HS-5 (cell line): ENCODE measurements at regions not wholly inside any gene's neighbourhood (a gene's known extent, or its start where the extent isn't known, plus 50 kb on each side); places are given as distances from the start of the nearest gene placed in this dataset.

ENCODE experiments used
- DNase-seq: peaks from one replicate; pipeline ENCODE4 v3.0.0-alpha.2; 2012; ENCODE audit warnings: low read depth

GRCh38 chr6:23370051-23370450 is 756.0 kb upstream of the NRSN1 start:
- DNase-seq: no peak

GRCh38 chr6:23371132-23371915 is 754.7 kb upstream of the NRSN1 start:
- DNase-seq: no peak

GRCh38 chr6:23377830-23378229 is 748.2 kb upstream of the NRSN1 start:
- DNase-seq: no peak

- no peak for DNase-seq
Measured at GRCh38 chr6:23380465-23380864, 745.5 kb upstream of the NRSN1 start.

GRCh38 chr6:23388086-23388783 is 737.8 kb upstream of the NRSN1 start:
- no peak for DNase-seq

- DNase-seq: no peak
Measured at GRCh38 chr6:23389386-23389785, 736.6 kb upstream of the NRSN1 start.

- DNase-seq: no peak
Measured at GRCh38 chr6:23390221-23390620, 735.8 kb upstream of the NRSN1 start.

- DNase-seq: no peak
Measured at GRCh38 chr6:23394681-23395080, 731.3 kb upstream of the NRSN1 start.

- no peak for DNase-seq
Measured at GRCh38 chr6:23395381-23395780, 730.6 kb upstream of the NRSN1 start.

GRCh38 chr6:23396949-23397348 is 729.1 kb upstream of the NRSN1 start:
- no peak for DNase-seq

GRCh38 chr6:23403460-23403859 is 722.6 kb upstream of the NRSN1 start:
- no peak for DNase-seq

GRCh38 chr6:23409531-23409930 is 716.5 kb upstream of the NRSN1 start:
- no peak for DNase-seq

- DNase-seq: no peak
Measured at GRCh38 chr6:23410439-23410838, 715.6 kb upstream of the NRSN1 start.

GRCh38 chr6:23412770-23413169 is 713.2 kb upstream of the NRSN1 start:
- no peak for DNase-seq

GRCh38 chr6:23413327-23414050 is 712.5 kb upstream of the NRSN1 start:
- DNase-seq: no peak

- DNase-seq: no peak
Measured at GRCh38 chr6:23414051-23414445, 712.0 kb upstream of the NRSN1 start.

- no peak for DNase-seq
Measured at GRCh38 chr6:23414922-23415321, 711.1 kb upstream of the NRSN1 start.

GRCh38 chr6:23415819-23416427 is 710.1 kb upstream of the NRSN1 start:
- no peak for DNase-seq

- DNase-seq: no peak
Measured at GRCh38 chr6:23417133-23417532, 708.9 kb upstream of the NRSN1 start.

GRCh38 chr6:23418095-23418494 is 707.9 kb upstream of the NRSN1 start:
- no peak for DNase-seq

- DNase-seq: no peak
Measured at GRCh38 chr6:23419046-23419445, 707.0 kb upstream of the NRSN1 start.

- no peak for DNase-seq
Measured at GRCh38 chr6:23420659-23421350, 705.2 kb upstream of the NRSN1 start.
